HEK293T (cell line): ENCODE measurements at regions not wholly inside any gene's neighbourhood (a gene's known extent, or its start where the extent isn't known, plus 50 kb on each side); places are given as distances from the start of the nearest gene placed in this dataset.

Experiments used
- HDGF ChIP-seq: fragments of 450-650 bp; IDR thresholded peaks from 2 replicates; pipeline ENCODE4 v1.6.1; 2017; ENCODE audit warnings: antibody characterized with exemption, borderline replicate concordance
- L3MBTL2 ChIP-seq: fragments of 450-650 bp; conservative IDR thresholded peaks from 2 replicates; pipeline ENCODE4 v1.6.1; 2016; ENCODE audit warnings: mild to moderate bottlenecking
- NFRKB ChIP-seq: fragments of 450-650 bp; IDR thresholded peaks from 2 replicates; pipeline ENCODE4 v1.6.1; 2016; ENCODE audit warnings: mild to moderate bottlenecking, moderate library complexity

DNA sequence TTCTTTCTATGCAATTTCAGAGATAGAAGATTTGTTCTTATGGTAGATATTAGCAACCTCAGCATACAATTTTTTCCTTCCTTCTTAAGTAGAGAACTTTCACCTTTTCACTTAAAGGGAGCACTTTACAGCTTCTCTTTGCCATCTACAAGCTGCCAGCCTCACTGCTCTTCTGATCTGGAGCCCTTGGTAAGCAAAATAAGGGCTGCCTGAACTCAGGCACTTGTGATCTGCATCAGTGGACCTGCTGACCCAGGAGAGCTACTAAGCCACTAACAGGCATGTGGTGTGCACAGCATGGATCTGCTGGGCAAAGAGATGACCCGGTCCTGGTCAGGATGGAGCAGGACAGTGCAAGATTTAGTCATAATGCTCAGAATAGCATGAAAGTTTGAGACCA lies 80.8 kb upstream of the SNTG2 start:
- TF ChIP-seq L3MBTL2 (no peak), NFRKB (no peak), HDGF (no peak)
